Endothelial cell of umbilical vein (primary cell): ENCODE measurements at regions not wholly inside any gene's neighbourhood (a gene's known extent, or its start where the extent isn't known, plus 50 kb on each side); places are given as distances from the start of the nearest gene placed in this dataset.

Experiments
- BruUV-seq: library from RNA; stranded (reverse); fragments of 400-500 nt; replicated peaks from 2 replicates; lab custom pipeline; 2021; lab: Mats Ljungman, UMichigan
- CTCF ChIA-PET: fragments of 300-600, 350-600 bp; sonication (Branson Sonifier 250); formaldehyde crosslinking; loops from one replicate; lab custom pipeline; 2021; ENCODE audit warnings: antibody characterized with exemption, inconsistent platforms; lab: Charles Lee
- POLR2A ChIA-PET: fragments of 300-600, 350-600 bp; sonication (Branson Sonifier 250); formaldehyde crosslinking; loops from one replicate; lab custom pipeline; 2021; ENCODE audit warnings: antibody characterized with exemption, inconsistent platforms; lab: Charles Lee
- DNase-seq: peaks from one replicate; pipeline ENCODE4 v3.0.0-alpha.2; 2011; ENCODE audit warnings: low read depth, low spot score
- FAIRE-seq: peaks from 2 replicates; lab custom pipeline; 2011; peaks lifted over from hg19 to GRCh38; lab: Jason Lieb, UNC
- H2AFZ ChIP-seq: 2 replicates; pipeline ENCODE4 v1.6.0; 2012; ENCODE audit warnings: low read depth, low read length, control low read depth, inconsistent platforms
- H3K27ac ChIP-seq: 2 replicates; pipeline ENCODE4 v1.5.1; 2011; ENCODE audit warnings: low read depth, mild to moderate bottlenecking, control low read depth, low read length, moderate library complexity; ENCODE audit not compliant: insufficient read depth
- H3K27me3 ChIP-seq, 2 experiments: 2 replicates each; pipeline versions ENCODE4 v1.6.0 to v1.6.1; 2011; ENCODE audit warnings: low read length in 2 of 2, mixed read lengths in 1 of 2; ENCODE audit not compliant: control insufficient read depth in 2 of 2, insufficient read depth in 2 of 2
- H3K36me3 ChIP-seq, 2 experiments: 2 replicates in 1 of 2; 3 replicates in 1 of 2; pipeline ENCODE4 v1.5.1; 2011; ENCODE audit warnings: low read length in 2 of 2, mild to moderate bottlenecking in 1 of 2, moderate library complexity in 1 of 2; ENCODE audit not compliant: control insufficient read depth in 2 of 2, insufficient read depth in 2 of 2; ENCODE audit errors: extremely low read depth in 1 of 2
- H3K4me1 ChIP-seq: 3 replicates; pipeline ENCODE4 v1.5.1; 2011; ENCODE audit warnings: mild to moderate bottlenecking, low read length; ENCODE audit not compliant: control insufficient read depth, insufficient read depth; ENCODE audit errors: extremely low read depth
- H3K4me2 ChIP-seq: 2 replicates; pipeline ENCODE4 v1.6.1; 2011; ENCODE audit warnings: low read length, control low read depth, mixed read lengths; ENCODE audit not compliant: insufficient read depth
- H3K4me3 ChIP-seq, 3 experiments: fragments of 200-600 bp in 1 of 3; sonication (generic), shearing (Covaris generic) in 1 of 3; replicated peaks in 1 of 3; 2 replicates each; pipeline ENCODE4 v1.5.1; 2011 to 2016; ENCODE audit warnings: control low read depth in 3 of 3, low read length in 3 of 3, mild to moderate bottlenecking in 2 of 3, inconsistent platforms in 1 of 3, low read depth in 1 of 3, moderate library complexity in 1 of 3; ENCODE audit not compliant: insufficient read depth in 1 of 3
- H3K79me2 ChIP-seq: 2 replicates; pipeline ENCODE4 v1.6.0; 2012; ENCODE audit warnings: low read length, inconsistent platforms; ENCODE audit not compliant: control insufficient read depth, insufficient read depth
- H3K9ac ChIP-seq: replicated peaks from 2 replicates; pipeline ENCODE3; 2011; ENCODE audit warnings: low read length, control low read depth; ENCODE audit not compliant: insufficient read depth; ENCODE audit errors: extremely low read depth
- H3K9me1 ChIP-seq: replicated peaks from 3 replicates; pipeline ENCODE4 v1.6.0; 2011; ENCODE audit warnings: mild to moderate bottlenecking, low read length; ENCODE audit not compliant: control insufficient read depth, insufficient read depth; ENCODE audit errors: extremely low read depth
- H3K9me3 ChIP-seq: replicated peaks from 2 replicates; pipeline ENCODE4 v1.5.1; 2012; ENCODE audit warnings: low read length, inconsistent platforms; ENCODE audit not compliant: control insufficient read depth, insufficient read depth
- H4K20me1 ChIP-seq: replicated peaks from 2 replicates; pipeline ENCODE3; 2011; ENCODE audit warnings: mild to moderate bottlenecking, low read length; ENCODE audit not compliant: control insufficient read depth, insufficient read depth; ENCODE audit errors: extremely low read depth
- EZH2 ChIP-seq: IDR thresholded peaks from 2 replicates; pipeline ENCODE4 v1.6.1; 2012; ENCODE audit warnings: borderline replicate concordance, low read depth, mild to moderate bottlenecking, moderate library complexity, low read length, inconsistent platforms; ENCODE audit not compliant: severe bottlenecking
- FOS ChIP-seq: IDR thresholded peaks from 2 replicates; pipeline ENCODE4 v1.6.1; 2011; ENCODE audit warnings: mild to moderate bottlenecking, low read length, moderate library complexity, borderline replicate concordance; ENCODE audit not compliant: insufficient read depth
- GATA2 ChIP-seq: IDR thresholded peaks from 2 replicates; pipeline ENCODE4 v1.7.0; 2011; ENCODE audit warnings: low read depth, mild to moderate bottlenecking, moderate library complexity, mixed read lengths, low read length; ENCODE audit not compliant: insufficient read length, insufficient read depth
- JUN ChIP-seq: IDR thresholded peaks from 2 replicates; pipeline ENCODE4 v1.6.1; 2011; ENCODE audit warnings: borderline replicate concordance, low read depth; ENCODE audit not compliant: insufficient read length, insufficient read depth
- MYC ChIP-seq: IDR thresholded peaks from one replicate; pipeline ENCODE4 v1.6.1; 2011; ENCODE audit warnings: mild to moderate bottlenecking, low read depth, low read length
- POLR2A ChIP-seq: IDR thresholded peaks from 2 replicates; pipeline ENCODE4 v1.6.1; 2012; ENCODE audit warnings: low read depth, mild to moderate bottlenecking, control low read depth, low read length
- POLR2AphosphoS5 ChIP-seq: IDR thresholded peaks from 2 replicates; pipeline ENCODE4 v1.6.1; 2012; ENCODE audit warnings: low read depth, mild to moderate bottlenecking, control low read depth, low read length, moderate library complexity; ENCODE audit not compliant: insufficient read depth
- dilution Hi-C: fragments of 300-500 bp; cut with MboI; formaldehyde crosslinking; loops from one replicate; pipeline ENCODE4 v1.15.0; 2019; ENCODE audit warnings: low sequenced_read_pairs; ENCODE audit not compliant: extremely low pct_ligation_motif_present
- intact Hi-C: fragments of 100-400 bp; cut with micrococcal nuclease; formaldehyde crosslinking; loops from one replicate; pipeline ENCODE4 v1.10.0; 2022
- TF ChIP-seq, protein P1 (sequence below), 2 donors: IDR thresholded peaks; 1 replicate in 1 of 2; 2 replicates in 1 of 2; pipeline ENCODE4 v1.5.1; 2011; ENCODE audit warnings: low read length in 2 of 2, mild to moderate bottlenecking in 2 of 2, moderate library complexity in 2 of 2, control low read depth in 1 of 2, inconsistent platforms in 1 of 2, low read depth in 1 of 2; ENCODE audit not compliant: insufficient read depth in 1 of 2; ENCODE audit errors: extremely low read depth in 1 of 2
- TF ChIP-seq, protein P2 (sequence below): IDR thresholded peaks from 2 replicates; pipeline ENCODE4 v1.6.1; 2011; ENCODE audit not compliant: insufficient read depth, insufficient read length

GRCh38 chr7:9192969-9193368, 759.6 kb downstream of the NXPH1 start:
- Histone ChIP-seq H3K79me2 (no peaks in the 10 kb centered on the region), H4K20me1 (no peaks in the 10 kb centered on the region), H3K4me1 (no peaks in the 10 kb centered on the region), H3K4me2 (no peak overlapping the region), H3K4me3 (no peak overlapping the region), H3K9me3 (peaks cover 2% of the 10 kb centered on the region), H3K27me3 (no peaks in the 10 kb centered on the region), H3K36me3 (no peaks in the 10 kb centered on the region), H3K9ac (no peak overlapping the region), H2AFZ (no peak overlapping the region), H3K27ac (no peak overlapping the region), H3K9me1 (no peaks in the 10 kb centered on the region)
- BruUV-seq: no TSS peak
- FAIRE-seq: no peak
- no peak for TF ChIP-seq EZH2
- no peak for TF ChIP-seq FOS
- no peak for TF ChIP-seq MYC
- no peak for TF ChIP-seq GATA2
- TF ChIP-seq POLR2AphosphoS5: no peak
- no peak for TF ChIP-seq POLR2A
- TF ChIP-seq, protein P1, sequence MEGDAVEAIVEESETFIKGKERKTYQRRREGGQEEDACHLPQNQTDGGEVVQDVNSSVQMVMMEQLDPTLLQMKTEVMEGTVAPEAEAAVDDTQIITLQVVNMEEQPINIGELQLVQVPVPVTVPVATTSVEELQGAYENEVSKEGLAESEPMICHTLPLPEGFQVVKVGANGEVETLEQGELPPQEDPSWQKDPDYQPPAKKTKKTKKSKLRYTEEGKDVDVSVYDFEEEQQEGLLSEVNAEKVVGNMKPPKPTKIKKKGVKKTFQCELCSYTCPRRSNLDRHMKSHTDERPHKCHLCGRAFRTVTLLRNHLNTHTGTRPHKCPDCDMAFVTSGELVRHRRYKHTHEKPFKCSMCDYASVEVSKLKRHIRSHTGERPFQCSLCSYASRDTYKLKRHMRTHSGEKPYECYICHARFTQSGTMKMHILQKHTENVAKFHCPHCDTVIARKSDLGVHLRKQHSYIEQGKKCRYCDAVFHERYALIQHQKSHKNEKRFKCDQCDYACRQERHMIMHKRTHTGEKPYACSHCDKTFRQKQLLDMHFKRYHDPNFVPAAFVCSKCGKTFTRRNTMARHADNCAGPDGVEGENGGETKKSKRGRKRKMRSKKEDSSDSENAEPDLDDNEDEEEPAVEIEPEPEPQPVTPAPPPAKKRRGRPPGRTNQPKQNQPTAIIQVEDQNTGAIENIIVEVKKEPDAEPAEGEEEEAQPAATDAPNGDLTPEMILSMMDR (IDR thresholded peaks at IDR 0.05; ENCODE audit: extremely low read depth in 1 of 2, insufficient read depth in 1 of 2, low read depth in 1 of 2, low read length in 2 of 2): no peak
- TF ChIP-seq, protein P2, sequence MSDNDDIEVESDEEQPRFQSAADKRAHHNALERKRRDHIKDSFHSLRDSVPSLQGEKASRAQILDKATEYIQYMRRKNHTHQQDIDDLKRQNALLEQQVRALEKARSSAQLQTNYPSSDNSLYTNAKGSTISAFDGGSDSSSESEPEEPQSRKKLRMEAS: no peak
- no peak for TF ChIP-seq JUN
- POLR2A ChIA-PET: no interaction called here
- no peak for DNase-seq
- CTCF ChIA-PET: no interaction called here
- intact Hi-C loops: no loop called here
- dilution Hi-C loops: no loop called here
